ENCODE measurements at regions not wholly inside any gene's neighbourhood (a gene's known extent, or its start where the extent isn't known, plus 50 kb on each side); places are given as distances from the start of the nearest gene placed in this dataset.

- no peaks in the 10 kb centered on the region for H3F3A ChIP-seq (ENCODE audit: insufficient read depth, low read length)
- no peak overlapping the region for H3K4me2 ChIP-seq (ENCODE audit: low read length)
- no peak overlapping the region for H3K9ac ChIP-seq (ENCODE audit: low read length)
- H3K79me2 ChIP-seq (ENCODE audit: insufficient read depth, low read length): no peaks in the 10 kb centered on the region
- no peak overlapping the region for H2AFZ ChIP-seq (ENCODE audit: low read length)
- no peaks in the 10 kb centered on the region for H3K4me1 ChIP-seq (ENCODE audit: insufficient read depth, low read length, severe bottlenecking)
- H3K9me3 ChIP-seq (ENCODE audit: low read length): no peaks in the 10 kb centered on the region
- TF ChIP-seq EZH2 (IDR thresholded peaks at IDR 0.05; ENCODE audit: borderline replicate concordance, low read length): no peak
- TF ChIP-seq, protein P1, sequence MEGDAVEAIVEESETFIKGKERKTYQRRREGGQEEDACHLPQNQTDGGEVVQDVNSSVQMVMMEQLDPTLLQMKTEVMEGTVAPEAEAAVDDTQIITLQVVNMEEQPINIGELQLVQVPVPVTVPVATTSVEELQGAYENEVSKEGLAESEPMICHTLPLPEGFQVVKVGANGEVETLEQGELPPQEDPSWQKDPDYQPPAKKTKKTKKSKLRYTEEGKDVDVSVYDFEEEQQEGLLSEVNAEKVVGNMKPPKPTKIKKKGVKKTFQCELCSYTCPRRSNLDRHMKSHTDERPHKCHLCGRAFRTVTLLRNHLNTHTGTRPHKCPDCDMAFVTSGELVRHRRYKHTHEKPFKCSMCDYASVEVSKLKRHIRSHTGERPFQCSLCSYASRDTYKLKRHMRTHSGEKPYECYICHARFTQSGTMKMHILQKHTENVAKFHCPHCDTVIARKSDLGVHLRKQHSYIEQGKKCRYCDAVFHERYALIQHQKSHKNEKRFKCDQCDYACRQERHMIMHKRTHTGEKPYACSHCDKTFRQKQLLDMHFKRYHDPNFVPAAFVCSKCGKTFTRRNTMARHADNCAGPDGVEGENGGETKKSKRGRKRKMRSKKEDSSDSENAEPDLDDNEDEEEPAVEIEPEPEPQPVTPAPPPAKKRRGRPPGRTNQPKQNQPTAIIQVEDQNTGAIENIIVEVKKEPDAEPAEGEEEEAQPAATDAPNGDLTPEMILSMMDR (IDR thresholded peaks at IDR 0.05; ENCODE audit: low read length): no peak
- no peaks in the 10 kb centered on the region for H3K27me3 ChIP-seq (ENCODE audit: insufficient read depth, low read length)
- no peak overlapping the region for H3K27ac ChIP-seq (ENCODE audit: low read depth, low read length, poor library complexity, severe bottlenecking)
- H3K9me2 ChIP-seq (ENCODE audit: low read depth, low read length): no peaks in the 10 kb centered on the region
- no peaks in the 10 kb centered on the region; the same call in 1 of the 2 replicates for H3K36me3 ChIP-seq (ENCODE audit: insufficient read depth, low read length)
- H4K20me1 ChIP-seq (ENCODE audit: insufficient read depth, low read length): no peaks in the 10 kb centered on the region
- no peak overlapping the region for H3K4me3 ChIP-seq (ENCODE audit: low read depth, low read length, poor library complexity, severe bottlenecking)
These were observed 82.8 kb upstream of the NKX1-1 start for GRCh38 chr4:1488831-1489638.

GRCh38 chr4:1488357-1488756 lies 82.1 kb upstream of the NKX1-1 start:
- H3K27me3 ChIP-seq (ENCODE audit: insufficient read depth, low read length): no peaks in the 10 kb centered on the region
- no peak for TF ChIP-seq EZH2 (IDR thresholded peaks at IDR 0.05; ENCODE audit: borderline replicate concordance, low read length)
- TF ChIP-seq, protein P1 (IDR thresholded peaks at IDR 0.05; ENCODE audit: low read length): no peak
- H3K4me3 ChIP-seq (ENCODE audit: low read depth, low read length, poor library complexity, severe bottlenecking): no peak overlapping the region
- no peak overlapping the region for H3K27ac ChIP-seq (ENCODE audit: low read depth, low read length, poor library complexity, severe bottlenecking)
- no peaks in the 10 kb centered on the region for H3K4me1 ChIP-seq (ENCODE audit: insufficient read depth, low read length, severe bottlenecking)
- no peak overlapping the region for H3K4me2 ChIP-seq (ENCODE audit: low read length)
- H3K79me2 ChIP-seq (ENCODE audit: insufficient read depth, low read length): no peaks in the 10 kb centered on the region
- no peaks in the 10 kb centered on the region for H4K20me1 ChIP-seq (ENCODE audit: insufficient read depth, low read length)
- no peak overlapping the region for H2AFZ ChIP-seq (ENCODE audit: low read length)
- no peak overlapping the region for H3K9ac ChIP-seq (ENCODE audit: low read length)
- no peaks in the 10 kb centered on the region for H3F3A ChIP-seq (ENCODE audit: insufficient read depth, low read length)
- H3K9me2 ChIP-seq (ENCODE audit: low read depth, low read length): no peaks in the 10 kb centered on the region
- no peaks in the 10 kb centered on the region for H3K9me3 ChIP-seq (ENCODE audit: low read length)
- no peaks in the 10 kb centered on the region; the same call in 1 of the 2 replicates for H3K36me3 ChIP-seq (ENCODE audit: insufficient read depth, low read length)

DNA sequence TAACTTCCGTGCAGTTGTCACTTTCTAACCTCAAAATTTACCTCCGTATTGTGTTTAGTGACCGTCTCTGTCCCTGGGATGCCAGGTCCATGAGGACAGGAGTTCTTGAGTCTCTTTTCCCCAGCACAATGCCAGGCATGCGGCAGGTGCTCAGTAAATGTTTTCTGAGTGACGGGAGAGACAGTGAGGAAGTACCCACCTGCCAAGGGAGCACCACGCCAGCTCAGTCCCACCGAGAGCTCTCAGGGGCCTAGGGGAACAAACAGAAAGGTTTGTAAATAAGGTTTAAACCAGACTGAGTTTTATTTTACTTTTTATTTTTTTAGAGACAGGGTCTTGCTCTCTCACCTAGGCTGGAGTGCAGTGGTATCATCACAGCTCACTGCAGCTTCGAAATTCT lies 81.5 kb upstream of the NKX1-1 start:
- Histone ChIP-seq H3K27ac (ENCODE audit: low read depth, low read length, poor library complexity, severe bottlenecking) (no peak overlapping the region), H3K79me2 (ENCODE audit: insufficient read depth, low read length) (no peaks in the 10 kb centered on the region), H3K36me3 (ENCODE audit: insufficient read depth, low read length) (no peaks in the 10 kb centered on the region; the same call in 1 of the 2 replicates), H3K9me3 (ENCODE audit: low read length) (no peaks in the 10 kb centered on the region), H3K9me2 (ENCODE audit: low read depth, low read length) (no peaks in the 10 kb centered on the region), H3K4me3 (ENCODE audit: low read depth, low read length, poor library complexity, severe bottlenecking) (no peak overlapping the region), H3K4me1 (ENCODE audit: insufficient read depth, low read length, severe bottlenecking) (no peaks in the 10 kb centered on the region), H3K27me3 (ENCODE audit: insufficient read depth, low read length) (no peaks in the 10 kb centered on the region), H2AFZ (ENCODE audit: low read length) (no peak overlapping the region), H3K9ac (ENCODE audit: low read length) (no peak overlapping the region), H3F3A (ENCODE audit: insufficient read depth, low read length) (no peaks in the 10 kb centered on the region), H4K20me1 (ENCODE audit: insufficient read depth, low read length) (no peaks in the 10 kb centered on the region), H3K4me2 (ENCODE audit: low read length) (no peak overlapping the region)
- TF ChIP-seq EZH2 (IDR thresholded peaks at IDR 0.05; ENCODE audit: borderline replicate concordance, low read length): no peak
- TF ChIP-seq, protein P1 (IDR thresholded peaks at IDR 0.05; ENCODE audit: low read length): no peak
